Activated naive CD4-positive, alpha-beta T cell treated with anti-CD3 and anti-CD28 coated beads, Interleukin-2, amount 10 ng/mL, durations not matched to agents 7 days and 5 days (primary cell): ENCODE measurements at regions not wholly inside any gene's neighbourhood (a gene's known extent, or its start where the extent isn't known, plus 50 kb on each side); places are given as distances from the start of the nearest gene placed in this dataset.

Experiments
- CTCF ChIA-PET: fragments of 350-600 bp; sonication (Branson Sonifier 250); formaldehyde crosslinking; loops from one replicate; lab custom pipeline; 2021; ENCODE audit warnings: antibody characterized with exemption; lab: Charles Lee
- DNase-seq: peaks from one replicate; pipeline ENCODE4 v3.0.0-alpha.2; 2020
- H3K27ac Mint-ChIP-seq: one replicate; pipeline ENCODE4 v1.8.0; 2021; ENCODE audit warnings: mild to moderate bottlenecking, moderate library complexity, mixed read lengths
- H3K27me3 Mint-ChIP-seq: one replicate; pipeline ENCODE4 v1.8.0; 2021; ENCODE audit warnings: mild to moderate bottlenecking, mixed read lengths
- H3K36me3 Mint-ChIP-seq: one replicate; pipeline ENCODE4 v1.8.0; 2021; ENCODE audit warnings: mixed read lengths
- H3K4me1 Mint-ChIP-seq: one replicate; pipeline ENCODE4 v1.8.0; 2021; ENCODE audit warnings: mixed read lengths
- H3K4me3 Mint-ChIP-seq: one replicate; pipeline ENCODE4 v1.8.0; 2021; ENCODE audit warnings: mild to moderate bottlenecking, moderate library complexity, mixed read lengths
- H3K9me3 Mint-ChIP-seq: one replicate; pipeline ENCODE4 v1.8.0; 2021; ENCODE audit warnings: mixed read lengths

GRCh38 chr15:57873564-57874209, 167.2 kb downstream of the POLR2M start:
- Mint-ChIP-seq H3K9me3 (peaks cover 5% of the 10 kb centered on the region), H3K36me3 (no peaks in the 10 kb centered on the region), H3K27me3 (peaks cover 45% of the 10 kb centered on the region), H3K4me1 (no peaks in the 10 kb centered on the region), H3K27ac (no peak overlapping the region), H3K4me3 (no peak overlapping the region)
- no peak for DNase-seq
- CTCF ChIA-PET: no interaction called here

GRCh38 chr15:57875347-57875746, 168.8 kb downstream of the POLR2M start:
- CTCF ChIA-PET: interaction anchor here (0.7 kb wide), 1 partner anchor 14 kb away, joined by 3 read pairs; no protein-coding TSS in a partner anchor
- Mint-ChIP-seq H3K4me1 (no peaks in the 10 kb centered on the region), H3K27me3 (peaks cover 43% of the 10 kb centered on the region), H3K27ac (no peak overlapping the region), H3K9me3 (peaks cover 5% of the 10 kb centered on the region), H3K4me3 (no peak overlapping the region), H3K36me3 (no peaks in the 10 kb centered on the region)
- DNase-seq: no peak

- CTCF ChIA-PET: interaction anchor here (0.8 to 0.9 kb wide), 2 partner anchors 10 to 16 kb away, joined by 3 read pairs; no protein-coding TSS in a partner anchor
- no peak overlapping the region for H3K27ac Mint-ChIP-seq
- H3K4me1 Mint-ChIP-seq: no peaks in the 10 kb centered on the region
- H3K27me3 Mint-ChIP-seq: peaks cover 35% of the 10 kb centered on the region
- DNase-seq: no peak
- no peak overlapping the region for H3K4me3 Mint-ChIP-seq
- H3K9me3 Mint-ChIP-seq: peaks cover 5% of the 10 kb centered on the region
- H3K36me3 Mint-ChIP-seq: no peaks in the 10 kb centered on the region
These were observed 172.1 kb downstream of the POLR2M start for GRCh38 chr15:57878573-57878972.

DNA sequence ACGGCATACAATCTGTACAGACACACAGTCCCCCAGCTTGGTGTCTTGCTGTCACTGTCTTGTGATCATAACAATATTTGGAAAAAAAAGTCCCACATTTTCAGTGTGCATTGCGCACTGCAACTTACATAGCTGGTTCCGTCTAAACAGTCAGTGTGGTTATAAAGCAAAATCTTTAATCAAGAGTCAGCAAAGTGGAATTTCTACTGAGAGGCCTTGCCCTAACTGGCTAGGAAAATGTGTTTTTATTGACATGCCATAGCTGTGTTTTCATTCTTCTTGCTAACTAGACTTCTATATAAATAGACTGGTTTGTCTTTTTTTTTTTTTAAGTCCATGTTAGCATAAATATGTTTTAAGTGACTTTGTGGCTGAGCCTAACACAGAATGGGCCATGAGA, 174.8 kb downstream of the POLR2M start:
- CTCF ChIA-PET: interaction anchor here (1.0 to 1.3 kb wide), 2 partner anchors 10 to 15 kb away, joined by 3 to 4 read pairs; no protein-coding TSS in a partner anchor
- Mint-ChIP-seq H3K4me3 (no peak overlapping the region), H3K27me3 (peaks cover 22% of the 10 kb centered on the region), H3K4me1 (no peaks in the 10 kb centered on the region), H3K27ac (no peak overlapping the region), H3K9me3 (no peaks in the 10 kb centered on the region), H3K36me3 (no peaks in the 10 kb centered on the region)
- DNase-seq: no peak

DNA sequence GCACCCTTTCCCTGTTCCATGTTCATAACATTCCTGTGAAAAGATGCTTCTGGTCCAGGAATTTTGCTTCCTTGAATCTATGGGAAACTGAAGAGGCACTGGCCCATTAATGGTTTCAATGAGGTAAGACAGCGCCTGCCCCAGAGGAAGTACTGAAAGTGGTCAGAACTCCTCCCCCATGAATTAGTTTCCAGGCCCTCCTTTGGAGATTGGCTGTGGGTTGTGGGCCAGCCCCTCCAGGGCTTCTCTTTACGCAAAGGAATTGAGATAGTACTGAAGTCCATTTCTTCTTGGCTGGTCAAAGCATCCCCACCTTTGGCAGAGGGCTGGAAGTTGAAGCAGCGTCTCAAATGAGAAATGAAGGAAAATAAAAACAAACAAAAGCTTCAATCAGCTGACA, 175.5 kb downstream of the POLR2M start:
- Mint-ChIP-seq H3K4me1 (no peaks in the 10 kb centered on the region), H3K36me3 (no peaks in the 10 kb centered on the region), H3K9me3 (no peaks in the 10 kb centered on the region), H3K27ac (no peak overlapping the region), H3K27me3 (peaks cover 22% of the 10 kb centered on the region), H3K4me3 (no peak overlapping the region)
- no peak for DNase-seq
- CTCF ChIA-PET: interaction anchor here (1.0 to 1.3 kb wide), 2 partner anchors 10 to 16 kb away, joined by 3 to 4 read pairs; no protein-coding TSS in a partner anchor

- Mint-ChIP-seq H3K4me1 (no peaks in the 10 kb centered on the region), H3K4me3 (no peak overlapping the region)
- CTCF ChIA-PET: interaction anchor here (0.6 kb wide), 1 partner anchor 296 kb away, joined by 3 read pairs; no protein-coding TSS in a partner anchor
These were observed 177.2 kb downstream of the POLR2M start for GRCh38 chr15:57883701-57884100.

DNA sequence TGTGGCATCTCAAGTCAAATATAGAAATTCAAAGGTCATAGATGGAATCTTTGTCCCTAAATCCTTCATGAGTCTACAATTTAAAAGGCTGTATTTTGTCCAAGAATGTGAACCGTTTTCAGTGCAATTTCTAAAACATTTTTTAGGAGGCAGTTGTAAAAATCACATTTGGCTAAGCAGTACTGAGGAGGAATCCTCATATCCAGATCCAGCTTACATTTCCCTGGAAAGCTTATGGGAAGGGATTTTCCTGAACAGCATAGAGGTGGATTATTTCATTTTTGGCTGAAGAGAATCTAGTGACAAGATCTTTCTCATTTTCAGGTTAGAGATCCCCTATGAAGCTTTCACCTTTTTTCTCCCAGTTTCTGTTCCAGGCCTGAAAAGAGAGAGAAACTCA, 178.4 kb downstream of the POLR2M start:
- no peaks in the 10 kb centered on the region for H3K9me3 Mint-ChIP-seq
- no peak overlapping the region for H3K4me3 Mint-ChIP-seq
- H3K27ac Mint-ChIP-seq: no peak overlapping the region
- no peaks in the 10 kb centered on the region for H3K36me3 Mint-ChIP-seq
- no peaks in the 10 kb centered on the region for H3K4me1 Mint-ChIP-seq
- peaks cover 9% of the 10 kb centered on the region for H3K27me3 Mint-ChIP-seq
- DNase-seq: no peak
- CTCF ChIA-PET: no interaction called here

More at GRCh38 chr15:57883701-57884100, 177.2 kb downstream of the POLR2M start:
- Mint-ChIP-seq H3K27me3 (peaks cover 12% of the 10 kb centered on the region), H3K27ac (no peak overlapping the region), H3K9me3 (no peaks in the 10 kb centered on the region), H3K36me3 (no peaks in the 10 kb centered on the region)
- no peak for DNase-seq

- Mint-ChIP-seq H3K9me3 (no peaks in the 10 kb centered on the region), H3K36me3 (no peaks in the 10 kb centered on the region), H3K4me1 (no peaks in the 10 kb centered on the region), H3K27me3 (peaks cover 13% of the 10 kb centered on the region), H3K27ac (no peak overlapping the region), H3K4me3 (no peak overlapping the region)
- DNase-seq: no peak
- CTCF ChIA-PET: no interaction called here
These were observed 178.9 kb downstream of the POLR2M start for GRCh38 chr15:57885435-57885834.

DNA sequence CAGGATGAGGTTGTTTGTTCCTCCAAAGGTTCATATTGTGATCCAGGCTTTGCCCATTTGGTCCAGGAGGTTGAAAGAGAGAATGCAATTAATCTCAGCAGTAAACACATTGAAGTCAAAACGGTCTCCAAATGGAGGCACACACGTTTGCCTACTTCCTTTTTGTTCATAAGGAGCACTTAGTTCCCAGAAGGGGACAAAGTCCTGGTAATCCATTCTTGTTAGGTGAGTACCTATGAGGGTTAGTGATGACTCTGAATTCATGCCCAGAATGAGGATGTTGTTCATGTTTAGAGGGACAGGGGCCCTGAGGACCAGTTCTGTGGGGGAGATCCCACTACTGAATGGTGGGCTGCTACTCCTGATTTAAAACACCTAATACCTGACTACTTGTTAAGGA, 177.7 kb downstream of the ALDH1A2 start:
- no peak for DNase-seq
- Mint-ChIP-seq H3K4me3 (no peak overlapping the region), H3K4me1 (no peaks in the 10 kb centered on the region), H3K27ac (no peak overlapping the region), H3K9me3 (no peaks in the 10 kb centered on the region), H3K36me3 (no peaks in the 10 kb centered on the region), H3K27me3 (peaks cover 10% of the 10 kb centered on the region)
- CTCF ChIA-PET: no interaction called here

- H3K27ac Mint-ChIP-seq: no peak overlapping the region
- H3K4me3 Mint-ChIP-seq: no peak overlapping the region
- H3K4me1 Mint-ChIP-seq: no peaks in the 10 kb centered on the region
- CTCF ChIA-PET: no interaction called here
- no peaks in the 10 kb centered on the region for H3K9me3 Mint-ChIP-seq
- no peaks in the 10 kb centered on the region for H3K36me3 Mint-ChIP-seq
- no peak for DNase-seq
- H3K27me3 Mint-ChIP-seq: peaks cover 12% of the 10 kb centered on the region
These were observed 175.2 kb downstream of the ALDH1A2 start for GRCh38 chr15:57890351-57890750.

GRCh38 chr15:57890878-57891277, 174.6 kb downstream of the ALDH1A2 start:
- no peaks in the 10 kb centered on the region for H3K36me3 Mint-ChIP-seq

DNA sequence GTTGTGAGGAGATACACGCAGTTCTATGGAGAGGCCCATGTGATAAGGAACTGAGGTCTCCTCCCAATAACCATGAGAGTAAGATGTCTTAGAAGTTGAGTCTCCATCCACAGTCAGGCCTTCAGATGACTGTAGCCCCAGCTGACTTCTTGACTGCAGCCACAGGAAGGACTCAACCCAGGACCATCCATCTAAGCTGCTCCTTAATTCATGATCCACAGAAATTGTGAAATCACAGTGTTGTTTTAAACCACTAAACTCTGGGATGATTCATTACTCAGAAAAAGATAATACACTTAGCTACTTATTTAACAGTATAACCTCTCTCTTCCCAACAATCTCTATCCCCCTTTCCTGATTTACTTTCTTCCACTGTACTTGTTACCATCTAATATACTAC, 173.3 kb downstream of the ALDH1A2 start:
- CTCF ChIA-PET: interaction anchor here (0.6 to 1.1 kb wide), 2 partner anchors 11 to 27 kb away, joined by 3 read pairs; no protein-coding TSS in a partner anchor
- no peak for DNase-seq
- no peaks in the 10 kb centered on the region for H3K9me3 Mint-ChIP-seq
- no peaks in the 10 kb centered on the region for H3K36me3 Mint-ChIP-seq
- no peaks in the 10 kb centered on the region for H3K4me1 Mint-ChIP-seq
- H3K4me3 Mint-ChIP-seq: no peak overlapping the region
- H3K27ac Mint-ChIP-seq: no peak overlapping the region
- peaks cover 12% of the 10 kb centered on the region for H3K27me3 Mint-ChIP-seq

More at GRCh38 chr15:57890878-57891277, 174.6 kb downstream of the ALDH1A2 start:
- CTCF ChIA-PET: no interaction called here
- no peaks in the 10 kb centered on the region for H3K9me3 Mint-ChIP-seq
- H3K27ac Mint-ChIP-seq: no peak overlapping the region
- DNase-seq: no peak
- H3K27me3 Mint-ChIP-seq: peaks cover 12% of the 10 kb centered on the region
- H3K4me1 Mint-ChIP-seq: no peaks in the 10 kb centered on the region
- H3K4me3 Mint-ChIP-seq: no peak overlapping the region

DNA sequence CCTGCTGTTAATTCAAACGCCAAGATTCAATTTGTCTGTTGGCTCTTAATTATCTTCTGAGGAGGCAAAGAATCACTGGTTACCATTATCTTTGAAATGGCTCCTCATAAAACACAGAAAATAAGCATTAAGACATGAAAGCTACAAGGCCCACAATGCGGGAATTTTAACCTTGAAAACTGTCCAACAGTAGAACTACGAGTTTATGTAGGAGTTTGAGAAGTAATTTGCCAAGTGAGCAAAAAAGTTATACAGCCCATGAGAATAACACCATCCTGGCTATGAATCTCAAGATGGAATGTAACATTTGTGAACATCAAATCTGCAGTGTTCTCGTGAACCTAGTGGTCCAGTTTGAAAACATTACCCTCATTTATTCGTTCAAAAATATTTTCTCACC, 172.5 kb downstream of the ALDH1A2 start:
- H3K4me3 Mint-ChIP-seq: no peak overlapping the region
- no peaks in the 10 kb centered on the region for H3K4me1 Mint-ChIP-seq
- DNase-seq: no peak
- CTCF ChIA-PET: no interaction called here
- no peaks in the 10 kb centered on the region for H3K36me3 Mint-ChIP-seq
- no peak overlapping the region for H3K27ac Mint-ChIP-seq
- H3K27me3 Mint-ChIP-seq: peaks cover 12% of the 10 kb centered on the region
- H3K9me3 Mint-ChIP-seq: no peaks in the 10 kb centered on the region

DNA sequence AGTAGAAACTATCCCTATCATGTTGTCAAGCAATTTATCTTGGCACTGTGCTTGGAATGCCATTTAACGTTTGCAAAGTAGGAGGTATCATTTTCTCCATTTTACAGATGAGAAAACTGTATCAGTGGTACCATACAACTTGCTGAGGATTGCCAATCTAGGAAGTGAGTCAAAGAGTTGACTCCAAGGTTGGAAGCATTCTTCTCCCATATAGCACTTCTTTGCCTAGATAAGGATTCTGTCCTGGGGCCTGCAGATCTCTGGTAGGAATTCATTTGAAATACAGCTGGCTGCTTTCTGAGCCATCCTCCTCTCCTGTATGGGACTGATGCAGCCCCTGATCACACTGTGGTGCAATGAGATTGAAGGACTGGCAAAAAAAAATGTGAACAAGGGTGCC, 170.2 kb downstream of the ALDH1A2 start:
- Mint-ChIP-seq H3K9me3 (no peaks in the 10 kb centered on the region), H3K36me3 (no peaks in the 10 kb centered on the region), H3K4me1 (no peaks in the 10 kb centered on the region), H3K27me3 (peaks cover 7% of the 10 kb centered on the region), H3K27ac (no peak overlapping the region), H3K4me3 (no peak overlapping the region)
- DNase-seq: no peak
- CTCF ChIA-PET: no interaction called here

DNA sequence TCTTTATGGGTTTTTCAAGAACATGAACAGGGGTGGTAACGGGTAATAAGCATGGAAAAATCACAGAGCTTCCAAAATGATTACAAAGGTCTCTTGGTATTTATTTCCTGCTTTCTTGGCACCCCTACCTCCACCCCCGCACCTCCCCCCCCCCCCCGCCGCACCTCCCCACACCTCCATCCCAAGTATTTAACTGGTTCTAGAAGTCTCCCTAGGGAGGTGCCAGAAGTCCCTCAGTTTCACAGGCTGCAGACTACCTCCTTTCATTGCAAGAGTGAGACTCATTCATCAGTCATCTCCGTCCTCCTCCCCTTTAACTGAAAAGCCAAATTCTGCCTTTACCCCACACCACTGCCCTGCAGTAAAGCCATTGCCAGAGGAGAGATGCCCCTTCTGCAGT, 169.4 kb downstream of the ALDH1A2 start:
- H3K27ac Mint-ChIP-seq: no peak overlapping the region
- peaks cover 5% of the 10 kb centered on the region for H3K27me3 Mint-ChIP-seq
- CTCF ChIA-PET: no interaction called here
- H3K4me1 Mint-ChIP-seq: no peaks in the 10 kb centered on the region
- no peaks in the 10 kb centered on the region for H3K36me3 Mint-ChIP-seq
- no peaks in the 10 kb centered on the region for H3K9me3 Mint-ChIP-seq
- DNase-seq: no peak
- no peak overlapping the region for H3K4me3 Mint-ChIP-seq
